GM18867 (cell line): ENCODE measurements at regions not wholly inside any gene's neighbourhood (a gene's known extent, or its start where the extent isn't known, plus 50 kb on each side); places are given as distances from the start of the nearest gene placed in this dataset.

Source experiments
- ATAC-seq: cut with Tn5 transposase; IDR thresholded peaks from one replicate; pipeline ENCODE4 v1.9.1; 2021; ENCODE audit warnings: mild to moderate bottlenecking, moderate library complexity; ENCODE audit not compliant: unreplicated experiment

- no peak for ATAC-seq
Observed at GRCh38 chr14:95466506-95466905, 49.9 kb downstream of the SYNE3 start.

GRCh38 chr14:95465936-95466335, 50.5 kb downstream of the SYNE3 start:
- no peak for ATAC-seq

GRCh38 chr14:95465358-95465757, 51.1 kb downstream of the SYNE3 start:
- no peak for ATAC-seq

GRCh38 chr14:95464514-95464913, 51.9 kb downstream of the SYNE3 start:
- no peak for ATAC-seq

GRCh38 chr14:95464103-95464502, 52.3 kb downstream of the SYNE3 start:
- no peak for ATAC-seq

GRCh38 chr14:95463171-95463901, 53.1 kb downstream of the SYNE3 start:
- ATAC-seq, result no peak

- no peak for ATAC-seq
Observed at GRCh38 chr14:95462491-95462890, 54.0 kb downstream of the SYNE3 start.

- no peak for ATAC-seq
Observed at GRCh38 chr14:95460647-95461478, 55.6 kb downstream of the SYNE3 start.

GRCh38 chr14:95458906-95459305, 57.5 kb downstream of the SYNE3 start:
- ATAC-seq, result no peak

GRCh38 chr14:95458459-95458858, 58.0 kb downstream of the SYNE3 start:
- ATAC-seq, result no peak

GRCh38 chr14:95456281-95456680, 60.2 kb downstream of the SYNE3 start:
- no peak for ATAC-seq

- ATAC-seq, result no peak
Observed at GRCh38 chr14:95455246-95455645, 61.2 kb downstream of the SYNE3 start.

GRCh38 chr14:95453713-95453980, 62.8 kb downstream of the SYNE3 start:
- ATAC-seq, result no peak

- no peak for ATAC-seq
Observed at GRCh38 chr14:95452893-95453712, 63.3 kb downstream of the SYNE3 start.

- no peak for ATAC-seq
Observed at GRCh38 chr14:95452176-95452892, 64.1 kb downstream of the SYNE3 start.

GRCh38 chr14:95449131-95449530, 67.3 kb downstream of the SYNE3 start:
- no peak for ATAC-seq

GRCh38 chr14:95446470-95446869, 70.0 kb downstream of the SYNE3 start:
- ATAC-seq, result no peak

- no peak for ATAC-seq
Observed at GRCh38 chr14:95445676-95446075, 70.8 kb downstream of the SYNE3 start.

- no peak for ATAC-seq
Observed at GRCh38 chr14:95445161-95445560, 71.3 kb downstream of the SYNE3 start.

GRCh38 chr14:95444132-95445129, 72.0 kb downstream of the SYNE3 start:
- no peak for ATAC-seq
